H1 (cell line): ENCODE measurements at regions not wholly inside any gene's neighbourhood (a gene's known extent, or its start where the extent isn't known, plus 50 kb on each side); places are given as distances from the start of the nearest gene placed in this dataset.

Experiments used
- JUN ChIP-seq: IDR thresholded peaks from 2 replicates; pipeline ENCODE4 v1.6.1; 2011; ENCODE audit warnings: low read depth, mild to moderate bottlenecking, improper control_type of control experiment, low read length
- SRF ChIP-seq: IDR thresholded peaks from 2 replicates; pipeline ENCODE4 v1.6.1; 2011; ENCODE audit warnings: mild to moderate bottlenecking, low read depth, low read length, moderate library complexity
- ZNF274 ChIP-seq: IDR thresholded peaks from 2 replicates; pipeline ENCODE4 v1.7.0; 2012; ENCODE audit warnings: low read length, borderline replicate concordance; ENCODE audit errors: extremely low read depth

GRCh38 chr1:30129001-30129408 lies 594.4 kb downstream of the MATN1 start (continued):
- TF ChIP-seq JUN (no peak), SRF (no peak), ZNF274 (no peak)
